ENCODE measurements at regions not wholly inside any gene's neighbourhood (a gene's known extent, or its start where the extent isn't known, plus 50 kb on each side); places are given as distances from the start of the nearest gene placed in this dataset.

DNA sequence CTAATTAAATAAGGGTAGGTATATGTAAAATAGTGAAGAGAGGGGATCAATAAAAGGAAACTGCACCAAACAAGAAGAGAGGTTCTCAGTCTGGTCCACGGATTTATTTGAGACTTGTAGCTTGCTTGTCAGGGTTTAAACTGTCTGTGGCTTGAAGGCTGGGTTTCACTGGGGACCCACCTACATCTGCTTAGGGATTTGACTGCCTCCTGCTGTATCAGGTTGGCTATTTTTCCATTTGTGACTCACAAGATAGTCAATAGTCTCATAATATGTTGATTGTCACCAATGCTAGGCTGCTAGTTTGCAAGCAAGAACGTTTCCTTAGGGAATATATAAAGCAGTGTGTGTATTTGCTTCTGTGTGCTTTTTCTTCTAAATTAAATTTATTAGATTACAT lies 1950.7 kb upstream of the IGFBP7 start:
- in situ Hi-C loops (cut with MboI; ENCODE audit: low pct_unique_long_range_greater_than_20kb, low sequenced_read_pairs, unreplicated experiment) = no loop called here
- TF ChIP-seq, protein P1, sequence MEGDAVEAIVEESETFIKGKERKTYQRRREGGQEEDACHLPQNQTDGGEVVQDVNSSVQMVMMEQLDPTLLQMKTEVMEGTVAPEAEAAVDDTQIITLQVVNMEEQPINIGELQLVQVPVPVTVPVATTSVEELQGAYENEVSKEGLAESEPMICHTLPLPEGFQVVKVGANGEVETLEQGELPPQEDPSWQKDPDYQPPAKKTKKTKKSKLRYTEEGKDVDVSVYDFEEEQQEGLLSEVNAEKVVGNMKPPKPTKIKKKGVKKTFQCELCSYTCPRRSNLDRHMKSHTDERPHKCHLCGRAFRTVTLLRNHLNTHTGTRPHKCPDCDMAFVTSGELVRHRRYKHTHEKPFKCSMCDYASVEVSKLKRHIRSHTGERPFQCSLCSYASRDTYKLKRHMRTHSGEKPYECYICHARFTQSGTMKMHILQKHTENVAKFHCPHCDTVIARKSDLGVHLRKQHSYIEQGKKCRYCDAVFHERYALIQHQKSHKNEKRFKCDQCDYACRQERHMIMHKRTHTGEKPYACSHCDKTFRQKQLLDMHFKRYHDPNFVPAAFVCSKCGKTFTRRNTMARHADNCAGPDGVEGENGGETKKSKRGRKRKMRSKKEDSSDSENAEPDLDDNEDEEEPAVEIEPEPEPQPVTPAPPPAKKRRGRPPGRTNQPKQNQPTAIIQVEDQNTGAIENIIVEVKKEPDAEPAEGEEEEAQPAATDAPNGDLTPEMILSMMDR (IDR thresholded peaks at IDR 0.05; ENCODE audit: extremely low read depth, insufficient read depth, missing control alignments) = peak; percentile 15
- no peak for DNase-seq (ENCODE audit: low spot score)

DNA sequence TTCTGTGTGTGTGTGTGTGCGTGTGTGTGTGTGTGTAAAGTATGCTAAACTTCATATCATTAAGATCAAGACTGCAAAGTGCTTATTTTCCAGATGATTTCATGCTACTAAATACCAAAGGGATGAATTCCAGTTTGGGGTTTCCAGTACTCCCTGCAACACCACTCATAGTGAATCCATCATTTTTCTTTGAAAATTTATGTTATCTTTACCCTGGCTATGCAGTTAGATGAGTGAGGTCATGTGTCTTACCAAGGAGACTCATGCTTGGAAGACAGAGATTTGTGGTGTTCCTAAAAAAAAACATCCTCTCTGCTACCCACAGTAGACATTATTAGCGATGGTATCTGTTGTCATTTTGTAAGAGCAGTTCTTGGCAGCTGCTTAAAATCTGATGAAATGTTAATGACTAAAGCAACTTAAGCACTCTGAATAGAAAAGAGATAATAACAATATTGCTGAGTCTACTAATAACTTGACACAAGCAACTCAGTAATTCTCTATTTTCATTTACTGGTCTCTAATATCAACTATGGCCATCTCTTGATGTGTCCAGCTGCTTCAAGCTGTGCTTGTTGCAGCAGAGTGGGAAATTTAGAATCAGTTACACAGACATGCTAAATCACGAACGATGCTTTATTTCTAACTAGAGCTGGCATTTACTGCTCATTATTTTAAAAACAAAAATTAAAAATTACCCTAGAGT lies 1953.0 kb upstream of the IGFBP7 start:
- TF ChIP-seq, protein P1 (IDR thresholded peaks at IDR 0.05; ENCODE audit: extremely low read depth, insufficient read depth, missing control alignments) = no peak
- in situ Hi-C loops (cut with MboI; ENCODE audit: low pct_unique_long_range_greater_than_20kb, low sequenced_read_pairs, unreplicated experiment) = no loop called here
- DNase-seq (ENCODE audit: low spot score) = no peak

DNA sequence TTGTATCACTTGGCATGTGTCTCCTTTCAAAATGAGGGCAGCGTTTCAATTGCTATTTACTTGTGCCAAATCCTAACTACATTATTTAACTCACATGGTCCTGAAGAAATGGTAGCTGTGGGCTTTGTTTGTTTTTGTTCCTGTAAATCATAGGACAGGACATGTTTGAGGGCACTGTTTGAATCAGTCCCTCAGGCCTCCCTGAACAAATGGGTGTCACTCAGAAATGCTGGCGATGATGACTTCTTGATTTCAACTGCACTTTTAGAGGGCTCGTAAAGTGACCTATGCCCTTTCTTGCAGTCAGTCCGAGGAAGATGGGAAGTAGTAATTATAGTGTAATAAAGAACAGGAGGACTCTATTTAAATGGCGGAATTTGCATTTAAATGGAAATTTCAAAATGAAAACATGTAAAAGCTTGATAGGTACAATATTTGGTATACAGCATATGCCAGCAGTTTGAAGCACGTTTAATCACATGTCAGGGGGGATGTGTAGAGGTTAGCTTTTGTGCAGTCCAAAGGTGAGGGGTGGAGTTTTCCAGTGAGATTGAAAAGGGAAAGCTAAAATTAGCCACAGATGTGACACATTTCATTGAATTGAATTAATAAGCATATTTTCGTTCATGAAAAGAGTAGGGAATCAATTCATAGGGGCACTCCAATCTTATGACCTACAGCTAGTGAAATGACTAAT lies 1958.7 kb upstream of the IGFBP7 start:
- TF ChIP-seq, protein P1 (IDR thresholded peaks at IDR 0.05; ENCODE audit: extremely low read depth, insufficient read depth, missing control alignments) = no peak
- no peak for DNase-seq (ENCODE audit: low spot score)
- in situ Hi-C loops (cut with MboI; ENCODE audit: low pct_unique_long_range_greater_than_20kb, low sequenced_read_pairs, unreplicated experiment) = no loop called here

DNA sequence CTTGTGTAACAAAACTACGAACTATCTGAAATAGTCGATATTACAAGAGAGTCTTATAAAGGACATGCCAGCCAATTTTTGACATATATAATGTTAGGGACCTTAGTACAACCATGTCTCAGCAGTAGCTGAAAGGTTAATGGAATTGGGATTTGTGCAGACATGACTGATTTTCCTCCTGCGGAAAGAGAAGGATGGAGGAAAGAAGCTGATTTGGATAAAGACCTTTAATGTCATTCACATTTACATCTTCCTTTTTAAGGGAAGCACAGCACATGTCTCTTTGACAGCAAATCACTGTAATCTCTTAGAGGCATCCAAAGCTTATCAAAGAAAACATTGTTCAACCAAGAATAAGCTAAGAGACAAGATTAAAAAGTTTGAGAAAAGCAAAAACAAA lies 1976.2 kb upstream of the IGFBP7 start:
- DNase-seq (ENCODE audit: low spot score) = no peak
- in situ Hi-C loops (cut with MboI; ENCODE audit: low pct_unique_long_range_greater_than_20kb, low sequenced_read_pairs, unreplicated experiment) = no loop called here
- TF ChIP-seq, protein P1 (IDR thresholded peaks at IDR 0.05; ENCODE audit: extremely low read depth, insufficient read depth, missing control alignments) = no peak

DNA sequence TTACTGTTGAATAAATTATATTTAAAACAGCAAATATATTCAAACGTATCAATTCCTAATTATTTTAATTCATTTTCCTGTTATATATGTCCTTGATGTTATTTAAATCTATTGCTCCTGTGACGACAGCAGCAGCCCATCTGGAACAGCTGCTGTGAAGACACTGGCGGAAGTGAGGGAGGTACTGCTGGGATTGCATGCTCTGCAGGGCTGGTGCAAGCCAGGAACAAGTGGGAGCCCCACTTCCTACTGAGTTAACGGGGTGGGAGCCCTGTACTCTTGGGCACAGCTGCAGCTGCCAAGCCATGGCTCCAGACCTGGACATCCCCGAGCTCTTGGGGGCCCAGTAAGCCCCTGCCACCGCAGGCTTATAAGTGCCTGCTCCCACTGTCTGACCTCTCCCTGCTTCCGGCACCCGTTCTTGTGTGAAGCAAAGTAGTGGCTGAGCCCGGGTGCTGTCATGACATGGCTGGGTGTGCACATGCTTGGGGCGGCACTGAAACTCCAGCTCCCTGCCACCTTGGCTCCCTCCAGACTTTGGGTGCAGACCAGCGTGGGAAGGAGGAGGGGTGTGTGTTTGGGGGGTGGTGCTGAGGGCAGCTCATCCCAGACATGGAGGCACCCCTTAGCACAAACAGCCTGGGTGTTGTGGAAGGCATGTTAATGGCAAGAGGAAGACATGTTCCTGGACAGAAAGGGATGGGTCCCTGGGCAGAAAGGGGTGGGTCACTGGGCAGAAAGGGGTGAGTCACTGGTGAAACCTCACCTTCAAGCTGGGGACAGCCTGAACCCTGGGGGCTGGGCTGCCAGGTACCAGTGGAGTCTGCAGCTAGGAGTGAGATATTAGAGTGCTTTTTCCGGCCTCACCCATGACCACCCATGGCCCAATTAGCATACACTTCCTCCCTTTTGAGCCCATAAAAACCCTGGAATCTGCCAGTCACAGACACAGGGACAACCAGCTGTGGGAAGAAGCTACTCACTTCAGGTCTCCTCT lies 1981.3 kb upstream of the IGFBP7 start:
- no peak for DNase-seq (ENCODE audit: low spot score)
- in situ Hi-C loops (cut with MboI; ENCODE audit: low pct_unique_long_range_greater_than_20kb, low sequenced_read_pairs, unreplicated experiment) = no loop called here

DNA sequence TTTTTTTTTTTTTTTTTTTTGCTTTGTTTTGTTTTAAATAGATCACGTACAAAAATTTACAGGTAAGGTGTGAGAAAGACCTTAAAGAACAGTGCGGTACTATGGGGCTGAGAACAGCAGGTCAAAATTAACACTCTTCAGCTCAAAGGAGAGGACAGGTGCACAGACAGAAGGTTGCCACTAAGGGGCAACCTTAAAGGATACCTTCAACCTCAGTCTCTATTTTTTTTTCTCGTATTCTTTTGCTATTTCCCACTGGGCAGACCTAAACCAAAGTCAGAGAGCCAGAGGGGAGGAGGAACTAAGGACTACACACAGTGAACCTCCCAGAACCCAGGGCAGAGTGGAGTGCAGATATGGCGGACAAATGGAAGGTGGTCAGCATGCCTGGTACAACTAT lies 1984.3 kb upstream of the IGFBP7 start:
- DNase-seq (ENCODE audit: low spot score) = no peak
- in situ Hi-C loops (cut with MboI; ENCODE audit: low pct_unique_long_range_greater_than_20kb, low sequenced_read_pairs, unreplicated experiment) = no loop called here
- TF ChIP-seq, protein P1 (IDR thresholded peaks at IDR 0.05; ENCODE audit: extremely low read depth, insufficient read depth, missing control alignments) = peak; percentile 17

More for the DNA sequence above, 1981.3 kb upstream of the IGFBP7 start:
- TF ChIP-seq, protein P1 (IDR thresholded peaks at IDR 0.05; ENCODE audit: extremely low read depth, insufficient read depth, missing control alignments) = no peak

All from GM13977 (cell line).